Right atrium auricular region (tissue), 2 donors: ENCODE measurements at regions not wholly inside any gene's neighbourhood (a gene's known extent, or its start where the extent isn't known, plus 50 kb on each side); places are given as distances from the start of the nearest gene placed in this dataset.

Experiments
- DNase-seq: peaks from one replicate; pipeline ENCODE4 v3.0.0-alpha.2; 2019; ENCODE audit warnings: low spot score
- H3K27ac ChIP-seq, 2 donors: fragments of 200-600 bp; sonication (generic); 1 replicate in 1 of 2; 2 replicates in 1 of 2; pipeline ENCODE4 v1.5.1; 2016 to 2019
- H3K27me3 ChIP-seq, 2 donors: fragments of 200-600 bp; sonication (generic); one replicate each; pipeline versions ENCODE4 v1.5.1 to v1.6.0; 2017 to 2019
- H3K36me3 ChIP-seq: fragments of 200-600 bp; sonication (generic); one replicate; pipeline ENCODE4 v1.5.1; 2016
- H3K4me1 ChIP-seq, 2 donors: fragments of 200-600 bp; sonication (generic); one replicate each; pipeline versions ENCODE4 v1.5.1 to v1.6.0; 2017 to 2019
- H3K4me3 ChIP-seq, 2 donors: fragments of 200-600 bp; sonication (generic); 1 replicate in 1 of 2; 2 replicates in 1 of 2; pipeline ENCODE4 v1.5.1; 2017 to 2019; ENCODE audit warnings: mild to moderate bottlenecking in 1 of 2, moderate library complexity in 1 of 2
- H3K9me3 ChIP-seq, 2 donors: fragments of 200-600 bp; sonication (generic); one replicate each; pipeline ENCODE4 v1.5.1; 2019
- TF ChIP-seq, protein P1 (sequence below), 2 donors: fragments of 200-600 bp; sonication (generic); IDR thresholded peaks; one replicate each; pipeline ENCODE4 v1.5.1; 2019; ENCODE audit warnings: antibody characterized with exemption in 2 of 2

DNA sequence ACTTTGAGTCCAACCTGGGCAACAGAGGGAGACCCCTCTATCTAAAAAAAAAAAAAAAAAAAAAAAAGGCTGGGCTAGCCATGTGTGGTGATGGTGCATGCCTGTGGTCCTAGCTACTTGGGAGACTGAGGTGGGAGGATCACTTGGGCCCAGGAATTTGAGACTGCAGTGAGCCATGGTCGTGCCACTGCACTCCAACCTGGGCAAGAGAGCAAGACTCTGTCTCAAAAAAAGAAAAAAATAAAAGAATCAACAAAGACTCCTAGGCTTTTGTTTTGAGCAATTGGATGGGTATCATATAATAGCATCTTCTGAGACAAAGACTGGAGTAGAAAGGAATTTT is 481.7 kb upstream of the PAPPA start:
- H3K9me3 ChIP-seq: no peaks in the 10 kb centered on the region
- no peak for DNase-seq
- no peaks in the 10 kb centered on the region for H3K36me3 ChIP-seq
- no peaks in the 10 kb centered on the region for H3K4me1 ChIP-seq
- TF ChIP-seq, protein P1, sequence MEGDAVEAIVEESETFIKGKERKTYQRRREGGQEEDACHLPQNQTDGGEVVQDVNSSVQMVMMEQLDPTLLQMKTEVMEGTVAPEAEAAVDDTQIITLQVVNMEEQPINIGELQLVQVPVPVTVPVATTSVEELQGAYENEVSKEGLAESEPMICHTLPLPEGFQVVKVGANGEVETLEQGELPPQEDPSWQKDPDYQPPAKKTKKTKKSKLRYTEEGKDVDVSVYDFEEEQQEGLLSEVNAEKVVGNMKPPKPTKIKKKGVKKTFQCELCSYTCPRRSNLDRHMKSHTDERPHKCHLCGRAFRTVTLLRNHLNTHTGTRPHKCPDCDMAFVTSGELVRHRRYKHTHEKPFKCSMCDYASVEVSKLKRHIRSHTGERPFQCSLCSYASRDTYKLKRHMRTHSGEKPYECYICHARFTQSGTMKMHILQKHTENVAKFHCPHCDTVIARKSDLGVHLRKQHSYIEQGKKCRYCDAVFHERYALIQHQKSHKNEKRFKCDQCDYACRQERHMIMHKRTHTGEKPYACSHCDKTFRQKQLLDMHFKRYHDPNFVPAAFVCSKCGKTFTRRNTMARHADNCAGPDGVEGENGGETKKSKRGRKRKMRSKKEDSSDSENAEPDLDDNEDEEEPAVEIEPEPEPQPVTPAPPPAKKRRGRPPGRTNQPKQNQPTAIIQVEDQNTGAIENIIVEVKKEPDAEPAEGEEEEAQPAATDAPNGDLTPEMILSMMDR (IDR thresholded peaks at IDR 0.05): no peak
- no peaks in the 10 kb centered on the region for H3K27me3 ChIP-seq
- no peak overlapping the region for H3K4me3 ChIP-seq
- peak overlapping the region; percentile 45 to 67 for H3K27ac ChIP-seq

- Histone ChIP-seq H3K4me3 (no peak overlapping the region), H3K27ac (peak overlapping the region; percentile 45 to 67), H3K27me3 (no peaks in the 10 kb centered on the region), H3K4me1 (no peaks in the 10 kb centered on the region), H3K9me3 (no peaks in the 10 kb centered on the region), H3K36me3 (no peaks in the 10 kb centered on the region)
- no peak for DNase-seq
- TF ChIP-seq, protein P1 (IDR thresholded peaks at IDR 0.05): no peak
These were observed 480.9 kb upstream of the PAPPA start for GRCh38 chr9:115672477-115673316.

GRCh38 chr9:115673599-115673998 is 480.0 kb upstream of the PAPPA start:
- Histone ChIP-seq H3K27ac (peak overlapping the region; percentile 11 to 67), H3K4me1 (no peaks in the 10 kb centered on the region), H3K4me3 (no peak overlapping the region), H3K27me3 (no peaks in the 10 kb centered on the region), H3K9me3 (no peaks in the 10 kb centered on the region), H3K36me3 (no peaks in the 10 kb centered on the region)
- TF ChIP-seq, protein P1 (IDR thresholded peaks at IDR 0.05): no peak
- DNase-seq: no peak

- DNase-seq: no peak
- Histone ChIP-seq H3K36me3 (no peaks in the 10 kb centered on the region), H3K9me3 (no peaks in the 10 kb centered on the region), H3K4me1 (no peaks in the 10 kb centered on the region), H3K4me3 (no peak overlapping the region), H3K27ac (peak overlapping the region; percentile 11 to 67), H3K27me3 (no peaks in the 10 kb centered on the region)
- TF ChIP-seq, protein P1 (IDR thresholded peaks at IDR 0.05): no peak
These were observed 479.5 kb upstream of the PAPPA start for GRCh38 chr9:115674091-115674490.

GRCh38 chr9:115675834-115676233 is 477.8 kb upstream of the PAPPA start:
- no peak overlapping the region for H3K27ac ChIP-seq
- no peaks in the 10 kb centered on the region for H3K27me3 ChIP-seq
- no peaks in the 10 kb centered on the region for H3K9me3 ChIP-seq
- TF ChIP-seq, protein P1 (IDR thresholded peaks at IDR 0.05): no peak
- no peak overlapping the region for H3K4me3 ChIP-seq
- H3K36me3 ChIP-seq: no peaks in the 10 kb centered on the region
- DNase-seq: no peak
- no peaks in the 10 kb centered on the region for H3K4me1 ChIP-seq

DNA sequence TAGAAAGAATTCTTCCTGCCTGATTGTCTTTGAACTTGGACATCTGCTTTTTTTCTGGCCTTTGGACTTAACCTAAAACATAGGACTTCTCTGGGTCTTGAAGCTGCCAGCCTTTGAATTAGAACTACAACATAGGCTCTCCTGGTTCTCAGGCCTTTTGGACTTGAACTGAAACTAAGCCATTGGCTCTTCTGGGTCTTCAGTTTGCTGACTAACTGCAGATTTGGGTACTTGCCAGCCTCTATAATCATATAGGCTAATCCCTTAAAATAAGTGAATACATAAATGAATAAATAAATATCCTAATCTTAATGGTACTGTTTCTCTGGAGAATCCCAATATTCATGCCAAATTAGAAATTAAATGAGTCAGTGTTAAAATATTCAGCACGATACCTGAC is 473.4 kb upstream of the PAPPA start:
- no peak overlapping the region for H3K27ac ChIP-seq
- H3K36me3 ChIP-seq: no peaks in the 10 kb centered on the region
- TF ChIP-seq, protein P1 (IDR thresholded peaks at IDR 0.05): no peak
- no peaks in the 10 kb centered on the region for H3K4me1 ChIP-seq
- peaks cover 0 to 12% of the 10 kb centered on the region in 2 donors for H3K9me3 ChIP-seq
- H3K4me3 ChIP-seq: no peak overlapping the region
- H3K27me3 ChIP-seq: no peaks in the 10 kb centered on the region
- DNase-seq: no peak
